ENCODE measurements at regions not wholly inside any gene's neighbourhood (a gene's known extent, or its start where the extent isn't known, plus 50 kb on each side); places are given as distances from the start of the nearest gene placed in this dataset.

GRCh38 chr4:116885579-116885978 lies 199.8 kb downstream of the TRAM1L1 start:
- H3K4me3 ChIP-seq (ENCODE audit: low read depth, poor library complexity, severe bottlenecking), result no peak overlapping the region
- no peak for DNase-seq (ENCODE audit: low spot score in 2 of 2)
- TF ChIP-seq CTCF (IDR thresholded peaks at IDR 0.05) (no peak), POLR2A (IDR thresholded peaks at IDR 0.05) (no peak)
- intact Hi-C loops (cut with DNase I; ENCODE audit: low total_unique reads), result no loop called here

- TF ChIP-seq POLR2A (IDR thresholded peaks at IDR 0.05) (no peak), CTCF (IDR thresholded peaks at IDR 0.05) (no peak)
- intact Hi-C loops (cut with DNase I; ENCODE audit: low total_unique reads), result no loop called here
- no peak overlapping the region for H3K4me3 ChIP-seq (ENCODE audit: low read depth, poor library complexity, severe bottlenecking)
- no peak for DNase-seq (ENCODE audit: low spot score in 2 of 2)
- WGBS, 2 donors, result 86 to 88% methylated on average over 3 of the region's 3 CpGs
Observed at GRCh38 chr4:116882503-116882902, 202.9 kb downstream of the TRAM1L1 start.

- no peak for DNase-seq (ENCODE audit: low spot score in 2 of 2)
- 32 to 46% methylated on average over 1 of the region's 1 CpG for WGBS, 2 donors
- no peak overlapping the region for H3K4me3 ChIP-seq (ENCODE audit: low read depth, poor library complexity, severe bottlenecking)
- intact Hi-C loops (cut with DNase I; ENCODE audit: low total_unique reads), result no loop called here
- TF ChIP-seq POLR2A (IDR thresholded peaks at IDR 0.05) (no peak), CTCF (IDR thresholded peaks at IDR 0.05) (no peak)
Observed at GRCh38 chr4:116881077-116881476, 204.3 kb downstream of the TRAM1L1 start.

GRCh38 chr4:116880625-116881024 lies 204.8 kb downstream of the TRAM1L1 start:
- 50 to 59% methylated on average over 1 of the region's 1 CpG for WGBS, 2 donors
- no peak overlapping the region for H3K4me3 ChIP-seq (ENCODE audit: low read depth, poor library complexity, severe bottlenecking)
- intact Hi-C loops (cut with DNase I; ENCODE audit: low total_unique reads), result no loop called here
- DNase-seq (ENCODE audit: low spot score in 2 of 2), result no peak
- TF ChIP-seq CTCF (IDR thresholded peaks at IDR 0.05) (no peak), POLR2A (IDR thresholded peaks at IDR 0.05) (no peak)

- DNase-seq (ENCODE audit: low spot score in 2 of 2), result no peak
- intact Hi-C loops (cut with DNase I; ENCODE audit: low total_unique reads), result no loop called here
- TF ChIP-seq POLR2A (IDR thresholded peaks at IDR 0.05), result no peak
- TF ChIP-seq CTCF (IDR thresholded peaks at IDR 0.05), result no peak
- H3K4me3 ChIP-seq (ENCODE audit: low read depth, poor library complexity, severe bottlenecking), result no peak overlapping the region
Observed at GRCh38 chr4:116878280-116878679, 207.1 kb downstream of the TRAM1L1 start.

GRCh38 chr4:116877069-116877468 lies 208.3 kb downstream of the TRAM1L1 start:
- TF ChIP-seq CTCF (IDR thresholded peaks at IDR 0.05) (no peak), POLR2A (IDR thresholded peaks at IDR 0.05) (no peak)
- WGBS, 2 donors, result 84 to 92% methylated on average over 1 of the region's 1 CpG
- H3K4me3 ChIP-seq (ENCODE audit: low read depth, poor library complexity, severe bottlenecking), result no peak overlapping the region
- DNase-seq (ENCODE audit: low spot score in 2 of 2), result no peak
- intact Hi-C loops (cut with DNase I; ENCODE audit: low total_unique reads), result no loop called here

Data from lower leg skin (tissue), 4 donors.